C4-2B (cell line): ENCODE measurements at regions not wholly inside any gene's neighbourhood (a gene's known extent, or its start where the extent isn't known, plus 50 kb on each side); places are given as distances from the start of the nearest gene placed in this dataset.

ENCODE experiments used
- ZFX ChIP-seq: fragments of 450-650 bp; IDR thresholded peaks from 2 replicates; pipeline ENCODE4 v1.6.1; 2017
- TF ChIP-seq, protein P1 (sequence below): fragments of 450-650 bp; conservative IDR thresholded peaks from 2 replicates; pipeline ENCODE4 v1.5.1; 2017; ENCODE audit warnings: mild to moderate bottlenecking

DNA sequence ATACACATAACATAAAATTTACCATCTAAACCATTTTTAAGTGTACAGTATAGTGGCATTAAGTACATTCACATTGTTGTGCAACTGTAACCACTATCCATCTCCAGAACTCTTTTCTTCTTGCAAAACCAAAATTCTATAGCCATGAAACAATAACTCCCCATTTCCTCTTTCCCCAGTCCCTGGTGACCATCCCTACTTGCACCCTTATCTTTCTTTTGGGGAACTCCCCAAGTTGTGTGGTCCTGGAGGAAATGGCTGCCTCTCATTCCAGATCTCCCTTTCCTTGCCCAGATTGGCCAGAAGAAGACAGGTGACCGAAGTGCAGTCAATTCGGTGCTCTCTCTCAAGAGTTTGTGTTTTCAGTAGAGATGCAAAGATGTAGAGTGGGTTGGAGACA lies 389.6 kb upstream of the C1orf87 start:
- TF ChIP-seq, protein P1, sequence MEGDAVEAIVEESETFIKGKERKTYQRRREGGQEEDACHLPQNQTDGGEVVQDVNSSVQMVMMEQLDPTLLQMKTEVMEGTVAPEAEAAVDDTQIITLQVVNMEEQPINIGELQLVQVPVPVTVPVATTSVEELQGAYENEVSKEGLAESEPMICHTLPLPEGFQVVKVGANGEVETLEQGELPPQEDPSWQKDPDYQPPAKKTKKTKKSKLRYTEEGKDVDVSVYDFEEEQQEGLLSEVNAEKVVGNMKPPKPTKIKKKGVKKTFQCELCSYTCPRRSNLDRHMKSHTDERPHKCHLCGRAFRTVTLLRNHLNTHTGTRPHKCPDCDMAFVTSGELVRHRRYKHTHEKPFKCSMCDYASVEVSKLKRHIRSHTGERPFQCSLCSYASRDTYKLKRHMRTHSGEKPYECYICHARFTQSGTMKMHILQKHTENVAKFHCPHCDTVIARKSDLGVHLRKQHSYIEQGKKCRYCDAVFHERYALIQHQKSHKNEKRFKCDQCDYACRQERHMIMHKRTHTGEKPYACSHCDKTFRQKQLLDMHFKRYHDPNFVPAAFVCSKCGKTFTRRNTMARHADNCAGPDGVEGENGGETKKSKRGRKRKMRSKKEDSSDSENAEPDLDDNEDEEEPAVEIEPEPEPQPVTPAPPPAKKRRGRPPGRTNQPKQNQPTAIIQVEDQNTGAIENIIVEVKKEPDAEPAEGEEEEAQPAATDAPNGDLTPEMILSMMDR = no peak
- no peak for TF ChIP-seq ZFX
